ENCODE measurements at regions not wholly inside any gene's neighbourhood (a gene's known extent, or its start where the extent isn't known, plus 50 kb on each side); places are given as distances from the start of the nearest gene placed in this dataset.
"Not testable (repeated sequence)": the region's sequence is repeated elsewhere in the genome, so short reads cannot be mapped to it uniquely, and the experiment has no call there.

DNA sequence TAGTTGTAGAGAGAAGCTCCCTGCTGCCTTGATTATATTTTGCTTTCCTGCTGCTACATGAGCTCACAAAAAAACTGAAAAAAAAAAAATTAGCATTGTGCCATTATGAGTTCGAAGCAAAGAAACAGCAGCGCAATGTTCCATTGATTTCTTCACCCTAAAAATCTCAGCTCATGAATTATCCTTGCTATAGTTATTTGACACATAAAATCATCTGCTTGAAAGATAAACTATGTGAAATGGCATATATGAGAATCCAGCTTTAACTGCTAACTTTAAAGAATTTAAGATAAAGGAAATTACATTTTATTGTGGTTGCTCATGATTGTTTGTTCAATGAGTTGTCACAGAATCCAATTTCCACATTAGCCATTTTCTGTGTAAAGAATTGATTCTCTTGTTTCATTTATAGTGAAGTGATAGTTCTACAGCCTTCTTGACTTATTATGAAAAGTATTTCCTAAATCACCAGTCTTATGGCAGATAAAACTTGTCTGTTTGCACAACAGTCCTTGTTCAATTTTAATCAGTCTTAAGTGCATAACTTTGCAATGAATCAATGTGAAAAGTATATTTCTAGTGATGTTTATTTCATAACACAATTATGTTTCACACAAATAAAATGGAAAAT is 1275.0 kb upstream of the CDH9 start:
- Histone ChIP-seq H3K4me3 (ENCODE audit: low read length) (no peak overlapping the region), H3K27ac (ENCODE audit: low read length) (no peak overlapping the region), H3K36me3 (ENCODE audit: control insufficient read depth, insufficient read depth, low read length) (no peaks in the 10 kb centered on the region), H3K9me3 (ENCODE audit: control insufficient read depth, insufficient read depth, low read length) (no peaks in the 10 kb centered on the region), H3K4me1 (ENCODE audit: control insufficient read depth, insufficient read depth, low read length) (no peaks in the 10 kb centered on the region), H3K27me3 (ENCODE audit: control insufficient read depth, insufficient read depth, low read length) (no peaks in the 10 kb centered on the region)
- no CpG with 5 or more reads among the region's 2 CpGs for WGBS (ENCODE audit: insufficient coverage, insufficient read length)
- DNase-seq (ENCODE audit: low read depth, low spot score) = no peak

DNA sequence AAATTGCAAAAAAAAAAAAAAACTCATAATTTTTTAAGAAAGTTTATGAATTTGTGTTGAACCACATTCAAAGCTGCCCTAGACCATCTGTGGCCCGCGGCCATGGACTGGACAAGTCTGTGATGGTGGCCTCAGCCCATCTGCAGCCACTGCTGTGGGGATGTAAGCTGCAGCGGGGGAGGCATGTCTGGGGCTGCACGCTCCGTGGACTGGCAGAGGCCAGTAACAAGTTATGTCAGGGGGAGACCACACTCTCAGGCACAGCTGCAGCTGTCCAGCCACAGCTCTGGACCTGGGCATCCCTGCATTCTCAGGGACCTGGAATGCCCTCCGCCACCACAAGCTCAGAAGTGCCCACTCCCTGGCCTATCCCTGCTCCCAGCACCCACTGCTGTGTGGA is 1272.3 kb upstream of the CDH9 start:
- no CpG with 5 or more reads among the region's 6 CpGs for WGBS (ENCODE audit: insufficient coverage, insufficient read length)
- Histone ChIP-seq H3K27me3 (ENCODE audit: control insufficient read depth, insufficient read depth, low read length) (no peaks in the 10 kb centered on the region), H3K27ac (ENCODE audit: low read length) (no peak overlapping the region), H3K36me3 (ENCODE audit: control insufficient read depth, insufficient read depth, low read length) (no peaks in the 10 kb centered on the region), H3K4me1 (ENCODE audit: control insufficient read depth, insufficient read depth, low read length) (no peaks in the 10 kb centered on the region), H3K4me3 (ENCODE audit: low read length) (no peak overlapping the region), H3K9me3 (ENCODE audit: control insufficient read depth, insufficient read depth, low read length) (no peaks in the 10 kb centered on the region)
- DNase-seq (ENCODE audit: low read depth, low spot score) = no peak

DNA sequence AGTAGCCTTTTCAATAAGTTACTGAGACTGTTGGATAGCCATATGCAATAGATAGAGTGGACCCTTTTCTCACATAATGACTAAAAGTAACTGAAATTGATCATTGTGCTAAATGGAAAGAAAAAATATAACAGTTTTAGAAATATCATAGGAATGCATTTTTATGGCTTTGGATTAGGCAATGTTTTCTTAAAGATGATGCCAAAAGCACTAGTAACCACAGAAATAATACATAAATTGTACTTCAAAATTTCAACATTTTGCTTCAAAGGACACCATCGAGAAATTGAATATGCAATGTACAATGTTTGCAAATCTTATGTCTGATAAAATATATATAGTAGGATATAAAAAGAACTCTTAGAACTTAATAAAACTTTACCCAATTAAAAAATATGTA is 1267.5 kb upstream of the CDH9 start:
- no peak overlapping the region for H3K27ac ChIP-seq (ENCODE audit: low read length)
- no peaks in the 10 kb centered on the region for H3K27me3 ChIP-seq (ENCODE audit: control insufficient read depth, insufficient read depth, low read length)
- no peak for DNase-seq (ENCODE audit: low read depth, low spot score)
- no peak overlapping the region for H3K4me3 ChIP-seq (ENCODE audit: low read length)
- no peaks in the 10 kb centered on the region for H3K9me3 ChIP-seq (ENCODE audit: control insufficient read depth, insufficient read depth, low read length)
- H3K4me1 ChIP-seq (ENCODE audit: control insufficient read depth, insufficient read depth, low read length) = no peaks in the 10 kb centered on the region
- no peaks in the 10 kb centered on the region for H3K36me3 ChIP-seq (ENCODE audit: control insufficient read depth, insufficient read depth, low read length)
- no CpG with 5 or more reads among the region's 1 CpG for WGBS (ENCODE audit: insufficient coverage, insufficient read length)

DNA sequence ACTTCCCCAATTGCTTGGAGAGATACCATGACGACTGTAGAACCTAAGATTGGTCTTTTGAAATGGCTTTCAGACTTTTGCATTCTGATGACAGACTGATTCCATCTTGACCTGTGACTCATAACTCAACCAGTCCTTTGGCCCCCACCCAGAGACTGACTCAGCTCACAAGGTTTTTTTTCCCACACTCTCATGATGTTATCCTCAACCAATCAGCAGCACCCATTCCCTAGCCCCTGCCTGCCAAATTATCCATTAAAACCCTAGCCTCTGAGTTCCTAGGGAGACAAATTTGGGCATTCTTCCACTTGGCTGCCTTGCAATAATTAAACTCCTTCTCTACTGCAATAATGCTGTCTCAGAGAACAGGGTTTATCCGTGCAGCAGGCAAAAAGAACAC is 1263.3 kb upstream of the CDH9 start:
- no peak overlapping the region for H3K4me3 ChIP-seq (ENCODE audit: low read length)
- no peak overlapping the region for H3K27ac ChIP-seq (ENCODE audit: low read length)
- DNase-seq (ENCODE audit: low read depth, low spot score) = no peak
- no peaks in the 10 kb centered on the region for H3K27me3 ChIP-seq (ENCODE audit: control insufficient read depth, insufficient read depth, low read length)
- no peaks in the 10 kb centered on the region for H3K36me3 ChIP-seq (ENCODE audit: control insufficient read depth, insufficient read depth, low read length)
- H3K9me3 ChIP-seq (ENCODE audit: control insufficient read depth, insufficient read depth, low read length) = no peaks in the 10 kb centered on the region
- H3K4me1 ChIP-seq (ENCODE audit: control insufficient read depth, insufficient read depth, low read length) = no peaks in the 10 kb centered on the region
- WGBS (ENCODE audit: insufficient coverage, insufficient read length) = no CpG with 5 or more reads among the region's 2 CpGs

DNA sequence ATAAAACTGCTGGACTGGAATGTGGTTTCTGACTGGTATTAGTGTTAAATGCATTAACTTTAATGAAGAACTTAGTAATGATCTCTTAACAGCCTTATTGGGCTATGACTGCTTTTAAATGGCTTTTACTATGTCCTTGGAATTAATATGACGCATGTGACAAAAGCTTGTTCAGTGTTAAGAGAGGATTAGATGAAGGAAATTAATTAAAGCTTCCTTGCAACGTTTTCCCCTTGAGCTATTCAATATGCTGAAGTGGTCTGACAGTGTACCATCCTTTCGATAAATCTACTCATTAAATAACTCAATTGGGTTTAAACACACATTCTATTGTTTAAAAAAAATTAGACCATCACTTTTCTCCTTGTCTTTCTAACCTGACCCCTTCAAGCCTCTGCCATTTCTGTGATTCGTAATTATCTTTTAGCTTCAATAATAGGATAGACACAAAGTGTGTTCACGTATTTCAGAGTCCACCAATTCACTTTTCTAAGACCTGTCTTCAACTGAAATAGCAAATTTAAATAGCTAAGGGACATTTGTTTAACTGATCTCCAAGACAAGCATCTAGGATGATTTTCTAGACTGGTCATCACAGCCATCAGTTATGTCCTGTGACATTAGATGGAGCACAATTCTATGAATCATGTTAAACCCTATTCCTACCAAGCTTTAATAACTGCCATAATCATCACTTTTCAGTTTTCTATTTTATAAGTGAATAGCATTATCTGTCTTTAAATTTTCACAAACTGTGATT is 1258.0 kb upstream of the CDH9 start:
- Histone ChIP-seq H3K36me3 (ENCODE audit: control insufficient read depth, insufficient read depth, low read length) (no peaks in the 10 kb centered on the region), H3K27ac (ENCODE audit: low read length) (no peak overlapping the region), H3K4me1 (ENCODE audit: control insufficient read depth, insufficient read depth, low read length) (no peaks in the 10 kb centered on the region), H3K4me3 (ENCODE audit: low read length) (no peak overlapping the region), H3K27me3 (ENCODE audit: control insufficient read depth, insufficient read depth, low read length) (no peaks in the 10 kb centered on the region), H3K9me3 (ENCODE audit: control insufficient read depth, insufficient read depth, low read length) (no peaks in the 10 kb centered on the region)
- no peak for DNase-seq (ENCODE audit: low read depth, low spot score)
- WGBS (ENCODE audit: insufficient coverage, insufficient read length) = no CpG with 5 or more reads among the region's 5 CpGs

DNA sequence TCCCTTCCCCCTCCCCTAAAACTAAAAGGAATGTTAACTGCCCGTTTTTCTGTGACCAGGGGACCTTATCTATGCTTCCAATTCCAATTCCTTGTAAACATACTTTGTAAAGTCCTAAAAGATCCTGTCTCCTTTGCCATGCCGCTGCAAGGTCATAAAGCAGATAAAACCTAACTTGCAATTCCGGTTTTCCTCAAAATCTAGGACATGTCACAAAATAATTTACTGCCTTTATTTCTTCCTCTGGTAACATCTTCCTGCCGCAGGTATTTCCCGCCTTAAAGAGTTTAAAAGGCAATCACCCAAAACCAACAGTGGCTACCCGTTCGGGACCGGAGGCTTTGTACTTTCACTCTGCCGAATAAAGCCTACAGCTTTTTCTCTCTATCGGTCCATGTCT is 1248.6 kb upstream of the CDH9 start:
- no CpG with 5 or more reads among the region's 10 CpGs for WGBS (ENCODE audit: insufficient coverage, insufficient read length)
- H3K27me3 ChIP-seq (ENCODE audit: control insufficient read depth, insufficient read depth, low read length); H3K4me3 ChIP-seq (ENCODE audit: low read length); H3K4me1 ChIP-seq (ENCODE audit: control insufficient read depth, insufficient read depth, low read length); H3K36me3 ChIP-seq (ENCODE audit: control insufficient read depth, insufficient read depth, low read length); DNase-seq (ENCODE audit: low read depth, low spot score); H3K27ac ChIP-seq (ENCODE audit: low read length); H3K9me3 ChIP-seq (ENCODE audit: control insufficient read depth, insufficient read depth, low read length): not testable (repeated sequence)

DNA sequence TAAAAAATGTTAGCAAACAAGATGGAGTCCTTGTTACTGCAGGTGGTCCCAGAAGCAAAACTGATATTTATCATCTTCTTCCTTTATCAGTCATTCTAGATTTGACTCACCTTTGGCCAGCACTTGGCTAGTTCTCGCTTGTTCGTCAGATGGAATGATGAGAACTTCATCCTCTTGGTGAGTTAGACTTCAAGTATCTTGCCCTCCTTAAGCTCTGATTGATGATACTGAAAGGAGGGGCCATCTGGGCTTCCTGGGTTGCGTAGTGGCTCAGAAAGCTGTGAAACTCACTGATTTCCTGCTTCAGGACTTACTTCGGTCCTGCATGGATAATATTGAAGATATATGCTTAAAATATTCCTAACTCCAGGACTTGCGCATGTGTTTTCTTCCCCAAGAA is 1248.2 kb upstream of the CDH9 start:
- no peaks in the 10 kb centered on the region for H3K27me3 ChIP-seq (ENCODE audit: control insufficient read depth, insufficient read depth, low read length)

DNA sequence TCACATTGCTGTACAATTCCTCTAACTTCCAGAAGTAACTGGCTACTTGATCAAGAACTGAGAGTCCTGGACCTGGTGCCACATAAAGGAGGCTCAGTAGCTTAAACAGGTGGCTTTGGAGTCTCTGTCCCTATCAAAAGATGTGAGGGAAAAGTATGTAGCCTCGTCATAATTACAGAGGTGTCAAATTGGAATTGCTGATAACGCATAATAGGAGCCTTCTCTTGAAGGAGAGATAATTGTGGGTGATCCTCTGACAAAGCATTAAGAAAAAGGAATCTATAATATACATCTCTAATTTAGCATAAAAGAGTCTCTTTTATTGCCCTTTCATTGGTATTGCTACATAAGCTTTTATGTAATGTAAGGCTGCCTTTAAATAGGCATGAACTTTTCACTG is 1246.4 kb upstream of the CDH9 start:
- DNase-seq (ENCODE audit: low read depth, low spot score) = no peak
- no peak overlapping the region for H3K27ac ChIP-seq (ENCODE audit: low read length)
- no peaks in the 10 kb centered on the region for H3K36me3 ChIP-seq (ENCODE audit: control insufficient read depth, insufficient read depth, low read length)
- H3K4me1 ChIP-seq (ENCODE audit: control insufficient read depth, insufficient read depth, low read length) = no peaks in the 10 kb centered on the region
- no CpG with 5 or more reads among the region's 2 CpGs for WGBS (ENCODE audit: insufficient coverage, insufficient read length)
- H3K27me3 ChIP-seq (ENCODE audit: control insufficient read depth, insufficient read depth, low read length) = no peaks in the 10 kb centered on the region
- H3K9me3 ChIP-seq (ENCODE audit: control insufficient read depth, insufficient read depth, low read length) = no peaks in the 10 kb centered on the region
- H3K4me3 ChIP-seq (ENCODE audit: low read length) = no peak overlapping the region

More for the DNA sequence above, 1248.2 kb upstream of the CDH9 start:
- no peaks in the 10 kb centered on the region for H3K4me1 ChIP-seq (ENCODE audit: control insufficient read depth, insufficient read depth, low read length)
- no peaks in the 10 kb centered on the region for H3K9me3 ChIP-seq (ENCODE audit: control insufficient read depth, insufficient read depth, low read length)
- H3K36me3 ChIP-seq (ENCODE audit: control insufficient read depth, insufficient read depth, low read length) = no peaks in the 10 kb centered on the region
- WGBS (ENCODE audit: insufficient coverage, insufficient read length) = no CpG with 5 or more reads among the region's 5 CpGs
- DNase-seq (ENCODE audit: low read depth, low spot score) = no peak
- H3K27ac ChIP-seq (ENCODE audit: low read length) = no peak overlapping the region
- H3K4me3 ChIP-seq (ENCODE audit: low read length) = no peak overlapping the region

DNA sequence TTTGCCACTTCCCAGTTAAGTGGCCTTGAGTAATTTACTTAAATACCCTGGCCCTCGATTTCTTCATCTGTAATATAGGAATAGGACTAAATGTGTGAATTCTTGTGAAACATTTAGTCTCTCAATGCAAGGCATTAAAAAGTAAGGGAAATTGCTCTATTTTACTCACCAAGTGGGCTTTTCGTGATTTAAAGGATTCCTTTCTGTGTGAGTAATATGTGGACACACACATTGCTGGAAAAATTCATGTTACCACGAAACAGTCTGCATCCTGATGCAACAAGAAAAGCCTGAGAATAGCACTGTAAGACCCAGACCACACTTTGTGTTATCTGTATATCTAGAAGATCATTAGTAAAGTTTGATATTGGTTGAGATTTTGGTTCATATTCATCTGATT is 1243.0 kb upstream of the CDH9 start:
- no peak for DNase-seq (ENCODE audit: low read depth, low spot score)
- Histone ChIP-seq H3K4me3 (ENCODE audit: low read length) (no peak overlapping the region), H3K27ac (ENCODE audit: low read length) (no peak overlapping the region), H3K27me3 (ENCODE audit: control insufficient read depth, insufficient read depth, low read length) (no peaks in the 10 kb centered on the region), H3K9me3 (ENCODE audit: control insufficient read depth, insufficient read depth, low read length) (no peaks in the 10 kb centered on the region), H3K36me3 (ENCODE audit: control insufficient read depth, insufficient read depth, low read length) (no peaks in the 10 kb centered on the region), H3K4me1 (ENCODE audit: control insufficient read depth, insufficient read depth, low read length) (no peaks in the 10 kb centered on the region)
- no CpG with 5 or more reads among the region's 3 CpGs for WGBS (ENCODE audit: insufficient coverage, insufficient read length)

DNA sequence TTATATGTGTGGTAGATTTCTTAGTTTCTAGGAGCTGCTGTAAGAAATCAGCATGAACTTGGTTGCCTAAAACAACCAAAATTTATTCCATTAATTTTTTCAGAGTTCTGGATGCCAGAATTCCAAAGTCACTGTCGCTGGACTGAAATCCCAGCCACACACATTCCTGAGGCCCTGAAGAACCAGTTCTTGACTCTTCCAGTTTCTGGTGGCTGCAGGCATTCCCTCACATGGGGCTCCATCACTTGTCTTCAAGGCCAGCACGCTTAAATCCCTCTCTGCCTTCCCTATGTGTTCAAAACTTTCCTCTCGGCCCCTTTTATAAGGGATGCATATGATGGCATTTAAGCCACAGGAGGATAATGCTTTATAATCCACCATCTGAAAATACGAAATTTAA is 1237.5 kb upstream of the CDH9 start:
- Histone ChIP-seq H3K4me3 (ENCODE audit: low read length) (no peak overlapping the region), H3K36me3 (ENCODE audit: control insufficient read depth, insufficient read depth, low read length) (no peaks in the 10 kb centered on the region), H3K9me3 (ENCODE audit: control insufficient read depth, insufficient read depth, low read length) (no peaks in the 10 kb centered on the region), H3K27me3 (ENCODE audit: control insufficient read depth, insufficient read depth, low read length) (no peaks in the 10 kb centered on the region), H3K27ac (ENCODE audit: low read length) (no peak overlapping the region), H3K4me1 (ENCODE audit: control insufficient read depth, insufficient read depth, low read length) (no peaks in the 10 kb centered on the region)
- no CpG with 5 or more reads among the region's 4 CpGs for WGBS (ENCODE audit: insufficient coverage, insufficient read length)
- DNase-seq (ENCODE audit: low read depth, low spot score) = no peak

DNA sequence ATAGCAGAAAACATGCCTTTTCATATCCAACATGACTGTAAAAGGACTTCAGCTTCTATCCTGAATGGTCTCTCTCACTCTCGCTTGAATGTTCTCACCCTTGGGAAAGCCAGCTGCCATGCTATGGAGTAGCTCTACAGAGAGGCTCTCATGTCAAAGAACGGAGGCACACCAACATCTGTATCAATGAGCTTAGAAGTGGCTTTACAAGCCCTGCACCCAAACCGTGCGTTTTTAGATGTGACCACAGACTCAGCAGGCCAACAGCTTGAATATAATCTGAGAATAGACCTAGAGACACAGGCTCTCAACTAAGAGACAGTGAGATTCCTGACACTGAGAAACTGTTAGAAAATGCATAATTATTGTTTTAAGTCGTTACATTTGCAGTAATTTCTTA is 1231.6 kb upstream of the CDH9 start:
- H3K9me3 ChIP-seq (ENCODE audit: control insufficient read depth, insufficient read depth, low read length) = no peaks in the 10 kb centered on the region
- H3K27me3 ChIP-seq (ENCODE audit: control insufficient read depth, insufficient read depth, low read length) = no peaks in the 10 kb centered on the region
- H3K4me3 ChIP-seq (ENCODE audit: low read length) = no peak overlapping the region
- WGBS (ENCODE audit: insufficient coverage, insufficient read length) = no CpG with 5 or more reads among the region's 5 CpGs
- H3K27ac ChIP-seq (ENCODE audit: low read length) = no peak overlapping the region
- no peak for DNase-seq (ENCODE audit: low read depth, low spot score)
- no peaks in the 10 kb centered on the region for H3K4me1 ChIP-seq (ENCODE audit: control insufficient read depth, insufficient read depth, low read length)
- no peaks in the 10 kb centered on the region for H3K36me3 ChIP-seq (ENCODE audit: control insufficient read depth, insufficient read depth, low read length)

All from iPS DF 6.9 (cell line).